Right atrium auricular region (tissue), 2 donors: ENCODE measurements at regions not wholly inside any gene's neighbourhood (a gene's known extent, or its start where the extent isn't known, plus 50 kb on each side); places are given as distances from the start of the nearest gene placed in this dataset.

ENCODE experiments used
- DNase-seq: peaks from one replicate; pipeline ENCODE4 v3.0.0-alpha.2; 2019; ENCODE audit warnings: low spot score
- H3K27ac ChIP-seq, 2 donors: fragments of 200-600 bp; sonication (generic); 1 replicate in 1 of 2; 2 replicates in 1 of 2; pipeline ENCODE4 v1.5.1; 2016 to 2019
- H3K27me3 ChIP-seq, 2 donors: fragments of 200-600 bp; sonication (generic); one replicate each; pipeline versions ENCODE4 v1.5.1 to v1.6.0; 2017 to 2019
- H3K36me3 ChIP-seq: fragments of 200-600 bp; sonication (generic); one replicate; pipeline ENCODE4 v1.5.1; 2016
- H3K4me1 ChIP-seq, 2 donors: fragments of 200-600 bp; sonication (generic); one replicate each; pipeline versions ENCODE4 v1.5.1 to v1.6.0; 2017 to 2019
- H3K4me3 ChIP-seq, 2 donors: fragments of 200-600 bp; sonication (generic); 1 replicate in 1 of 2; 2 replicates in 1 of 2; pipeline ENCODE4 v1.5.1; 2017 to 2019; ENCODE audit warnings: mild to moderate bottlenecking in 1 of 2, moderate library complexity in 1 of 2
- H3K9me3 ChIP-seq, 2 donors: fragments of 200-600 bp; sonication (generic); one replicate each; pipeline ENCODE4 v1.5.1; 2019
- TF ChIP-seq, protein P1 (sequence below), 2 donors: fragments of 200-600 bp; sonication (generic); IDR thresholded peaks; one replicate each; pipeline ENCODE4 v1.5.1; 2019; ENCODE audit warnings: antibody characterized with exemption in 2 of 2

DNA sequence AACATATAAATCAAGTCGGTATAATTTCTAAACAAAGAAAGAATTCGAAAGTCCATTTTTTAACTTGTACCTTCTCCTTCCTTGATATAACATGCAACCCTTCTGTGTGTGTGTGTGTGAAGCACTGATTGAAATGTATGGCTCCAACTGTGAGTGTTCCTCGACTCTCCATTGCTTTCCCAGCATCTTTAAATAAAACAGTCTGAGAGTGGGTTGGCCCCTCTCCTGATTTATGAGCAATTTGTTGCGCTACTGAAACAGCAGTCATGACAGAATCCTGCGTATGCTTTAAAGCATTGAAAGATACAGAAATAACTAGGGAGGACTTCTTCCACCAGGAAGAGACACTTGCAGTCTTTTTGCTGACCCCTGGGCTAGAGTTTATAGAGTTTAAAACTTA is 340.0 kb upstream of the SATB1 start:
- TF ChIP-seq, protein P1, sequence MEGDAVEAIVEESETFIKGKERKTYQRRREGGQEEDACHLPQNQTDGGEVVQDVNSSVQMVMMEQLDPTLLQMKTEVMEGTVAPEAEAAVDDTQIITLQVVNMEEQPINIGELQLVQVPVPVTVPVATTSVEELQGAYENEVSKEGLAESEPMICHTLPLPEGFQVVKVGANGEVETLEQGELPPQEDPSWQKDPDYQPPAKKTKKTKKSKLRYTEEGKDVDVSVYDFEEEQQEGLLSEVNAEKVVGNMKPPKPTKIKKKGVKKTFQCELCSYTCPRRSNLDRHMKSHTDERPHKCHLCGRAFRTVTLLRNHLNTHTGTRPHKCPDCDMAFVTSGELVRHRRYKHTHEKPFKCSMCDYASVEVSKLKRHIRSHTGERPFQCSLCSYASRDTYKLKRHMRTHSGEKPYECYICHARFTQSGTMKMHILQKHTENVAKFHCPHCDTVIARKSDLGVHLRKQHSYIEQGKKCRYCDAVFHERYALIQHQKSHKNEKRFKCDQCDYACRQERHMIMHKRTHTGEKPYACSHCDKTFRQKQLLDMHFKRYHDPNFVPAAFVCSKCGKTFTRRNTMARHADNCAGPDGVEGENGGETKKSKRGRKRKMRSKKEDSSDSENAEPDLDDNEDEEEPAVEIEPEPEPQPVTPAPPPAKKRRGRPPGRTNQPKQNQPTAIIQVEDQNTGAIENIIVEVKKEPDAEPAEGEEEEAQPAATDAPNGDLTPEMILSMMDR (IDR thresholded peaks at IDR 0.05): no peak
- Histone ChIP-seq H3K27me3 (no peaks in the 10 kb centered on the region), H3K4me3 (no peak overlapping the region), H3K9me3 (no peaks in the 10 kb centered on the region), H3K27ac (no peak overlapping the region), H3K36me3 (no peaks in the 10 kb centered on the region), H3K4me1 (no peaks in the 10 kb centered on the region)
- no peak for DNase-seq

DNA sequence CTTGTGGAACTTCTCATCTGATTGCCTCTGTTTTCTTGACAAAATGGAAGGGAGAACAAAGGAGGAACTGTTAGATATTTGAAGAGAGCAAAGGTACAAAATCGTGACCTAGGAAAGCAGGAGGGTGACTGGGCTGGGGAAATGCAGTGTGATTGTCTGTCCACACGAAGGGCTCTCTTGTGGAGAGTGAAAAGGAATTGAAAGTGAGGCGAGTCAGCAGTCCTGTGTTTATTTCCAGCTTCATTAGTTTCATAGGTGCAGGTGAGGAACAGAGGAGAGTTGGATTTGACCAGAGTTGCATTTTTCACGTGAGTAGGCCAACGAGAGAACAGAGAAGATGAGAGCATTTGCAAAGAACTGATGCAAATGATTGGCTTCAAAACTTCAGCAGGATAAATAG is 336.4 kb upstream of the SATB1 start:
- Histone ChIP-seq H3K4me1 (no peaks in the 10 kb centered on the region), H3K36me3 (no peaks in the 10 kb centered on the region), H3K27me3 (no peaks in the 10 kb centered on the region), H3K27ac (no peak overlapping the region), H3K9me3 (no peaks in the 10 kb centered on the region), H3K4me3 (no peak overlapping the region)
- DNase-seq: no peak
- TF ChIP-seq, protein P1 (IDR thresholded peaks at IDR 0.05): no peak

DNA sequence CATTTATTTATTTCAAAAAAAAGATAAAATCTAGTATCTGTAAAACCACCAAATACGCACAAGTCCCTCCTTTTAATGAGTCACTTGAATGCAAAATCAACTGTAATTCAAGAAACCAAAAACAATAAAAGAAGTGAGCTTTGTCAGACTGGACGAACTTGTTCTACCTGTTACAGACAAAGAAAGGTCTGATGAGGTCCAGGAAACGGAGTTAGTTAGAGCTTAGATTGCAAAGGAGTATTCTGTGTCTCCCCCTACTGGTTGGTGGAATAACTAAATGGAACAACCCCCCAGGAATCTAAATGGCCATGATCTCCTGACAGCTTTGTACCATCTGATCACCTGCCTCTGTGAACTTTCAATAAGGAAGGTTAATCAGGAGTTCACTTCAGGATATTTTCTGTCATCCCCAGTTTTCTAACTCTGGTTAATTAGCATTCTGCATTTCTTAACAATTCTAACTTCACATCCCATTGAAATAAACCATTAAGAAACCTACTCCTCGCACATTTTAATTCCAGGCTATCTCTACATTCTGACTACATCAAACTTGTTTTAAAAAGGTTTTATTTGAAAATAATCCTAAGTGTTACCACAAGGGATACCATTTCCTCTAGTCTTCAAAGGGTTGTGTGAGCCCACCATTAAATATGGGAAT is 333.0 kb upstream of the SATB1 start:
- no peak for DNase-seq
- TF ChIP-seq, protein P1 (IDR thresholded peaks at IDR 0.05): peak in 1 of 2 donors; percentile 54
- H3K4me1 ChIP-seq: no peaks in the 10 kb centered on the region
- H3K4me3 ChIP-seq: no peak overlapping the region
- no peaks in the 10 kb centered on the region for H3K36me3 ChIP-seq
- no peak overlapping the region for H3K27ac ChIP-seq
- no peaks in the 10 kb centered on the region for H3K27me3 ChIP-seq
- H3K9me3 ChIP-seq: no peaks in the 10 kb centered on the region

DNA sequence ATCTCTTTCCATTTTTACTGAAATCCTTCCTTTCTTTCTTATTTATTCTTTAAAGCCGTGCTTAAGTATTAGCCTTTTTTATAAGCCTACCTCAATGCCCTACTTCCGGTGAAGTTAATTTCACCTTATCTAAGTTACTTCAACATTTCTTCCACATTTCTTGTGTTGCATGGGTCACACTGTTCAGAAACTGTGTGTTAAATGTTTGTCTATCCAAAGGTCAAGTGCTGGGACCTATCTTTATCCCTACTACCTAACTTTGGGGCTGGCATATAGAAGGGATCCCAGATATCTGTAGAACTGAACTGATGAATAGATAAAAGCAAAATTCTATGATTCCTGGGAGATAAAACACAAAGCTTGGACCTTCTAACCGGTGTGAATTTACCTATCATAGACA is 332.3 kb upstream of the SATB1 start:
- Histone ChIP-seq H3K27me3 (no peaks in the 10 kb centered on the region), H3K4me3 (no peak overlapping the region), H3K36me3 (no peaks in the 10 kb centered on the region), H3K9me3 (no peaks in the 10 kb centered on the region), H3K27ac (no peak overlapping the region), H3K4me1 (no peaks in the 10 kb centered on the region)
- no peak for DNase-seq
- TF ChIP-seq, protein P1 (IDR thresholded peaks at IDR 0.05): no peak

DNA sequence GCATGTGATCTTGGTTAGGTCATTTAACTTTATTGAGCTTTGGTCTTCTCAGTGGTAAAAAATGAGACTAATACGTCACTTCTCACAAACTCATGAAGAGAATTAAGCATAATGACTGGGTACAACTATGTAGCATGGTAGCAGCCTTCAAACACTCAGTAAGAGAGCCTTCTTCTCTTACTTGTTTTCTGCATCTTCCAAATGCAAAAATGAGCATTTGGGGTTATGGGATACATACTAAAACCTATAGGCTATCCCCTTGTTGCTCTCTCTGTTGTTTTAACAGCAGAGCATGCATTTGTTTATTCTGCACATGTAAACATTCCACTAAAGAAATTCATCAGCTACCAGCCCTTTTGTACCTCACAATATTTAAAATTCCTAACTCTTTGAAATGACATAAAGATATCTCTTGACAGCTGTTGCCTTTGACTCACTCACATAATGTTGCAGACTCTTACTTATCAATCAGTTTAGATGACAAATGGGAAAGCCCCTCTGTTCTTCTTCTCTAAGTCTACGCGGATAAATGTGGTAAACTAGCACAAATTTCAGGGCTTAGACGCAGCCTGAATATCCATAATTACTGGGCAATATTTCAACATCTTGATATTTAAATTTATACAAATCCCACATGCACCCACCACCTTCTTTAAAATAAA is 327.3 kb upstream of the SATB1 start:
- H3K36me3 ChIP-seq: no peaks in the 10 kb centered on the region
- TF ChIP-seq, protein P1 (IDR thresholded peaks at IDR 0.05): no peak
- H3K27me3 ChIP-seq: no peaks in the 10 kb centered on the region
- no peak for DNase-seq
- H3K4me1 ChIP-seq: no peaks in the 10 kb centered on the region
- H3K27ac ChIP-seq: no peak overlapping the region
- H3K4me3 ChIP-seq: no peak overlapping the region
- H3K9me3 ChIP-seq: no peaks in the 10 kb centered on the region

DNA sequence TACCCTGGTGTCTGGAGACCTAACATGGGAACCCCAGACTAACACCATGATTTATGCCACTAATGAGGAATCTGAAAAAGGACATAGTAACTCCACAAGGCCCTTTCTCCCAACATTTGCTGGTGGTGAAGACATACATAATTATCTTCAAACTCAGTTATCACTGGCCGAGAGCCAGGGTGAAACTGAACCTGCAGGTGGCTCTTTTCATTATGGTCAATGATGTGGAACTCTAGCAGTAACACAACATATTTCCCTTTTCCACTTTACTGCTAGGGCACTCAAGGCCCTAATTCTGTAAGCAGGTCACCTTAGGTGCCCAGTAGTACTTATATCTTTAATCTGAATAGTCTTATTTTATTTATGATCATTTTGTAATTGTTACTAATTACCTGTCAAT is 326.4 kb upstream of the SATB1 start:
- Histone ChIP-seq H3K4me3 (no peak overlapping the region), H3K36me3 (no peaks in the 10 kb centered on the region), H3K27me3 (no peaks in the 10 kb centered on the region), H3K27ac (no peak overlapping the region), H3K4me1 (no peaks in the 10 kb centered on the region), H3K9me3 (no peaks in the 10 kb centered on the region)
- no peak for DNase-seq
- TF ChIP-seq, protein P1 (IDR thresholded peaks at IDR 0.05): no peak
